ENCODE measurements at regions not wholly inside any gene's neighbourhood (a gene's known extent, or its start where the extent isn't known, plus 50 kb on each side); places are given as distances from the start of the nearest gene placed in this dataset.

DNA sequence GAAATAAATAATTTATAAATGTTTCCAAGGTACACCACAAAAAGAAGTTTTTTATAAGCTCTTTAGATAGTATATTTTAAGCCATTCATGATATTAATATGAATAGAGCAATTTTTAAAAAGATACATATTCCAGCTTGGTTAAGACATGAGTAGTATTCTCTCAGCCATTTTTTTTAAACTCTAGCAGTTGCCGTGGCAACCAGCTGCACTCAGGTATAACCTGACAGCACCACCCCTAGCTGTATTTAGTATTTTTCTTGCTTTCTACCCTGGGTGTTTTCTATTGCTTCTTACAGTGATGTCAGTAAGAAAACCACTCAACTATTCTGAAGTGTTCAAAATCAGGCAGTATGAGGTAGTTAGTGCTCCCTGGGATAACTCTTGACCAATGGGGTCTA is 496.3 kb upstream of the CNTN3 start:
- H3K4me3 ChIP-seq (replicated peaks; ENCODE audit: low read depth, low read length), result no peak overlapping the region
- TF ChIP-seq, protein P1, sequence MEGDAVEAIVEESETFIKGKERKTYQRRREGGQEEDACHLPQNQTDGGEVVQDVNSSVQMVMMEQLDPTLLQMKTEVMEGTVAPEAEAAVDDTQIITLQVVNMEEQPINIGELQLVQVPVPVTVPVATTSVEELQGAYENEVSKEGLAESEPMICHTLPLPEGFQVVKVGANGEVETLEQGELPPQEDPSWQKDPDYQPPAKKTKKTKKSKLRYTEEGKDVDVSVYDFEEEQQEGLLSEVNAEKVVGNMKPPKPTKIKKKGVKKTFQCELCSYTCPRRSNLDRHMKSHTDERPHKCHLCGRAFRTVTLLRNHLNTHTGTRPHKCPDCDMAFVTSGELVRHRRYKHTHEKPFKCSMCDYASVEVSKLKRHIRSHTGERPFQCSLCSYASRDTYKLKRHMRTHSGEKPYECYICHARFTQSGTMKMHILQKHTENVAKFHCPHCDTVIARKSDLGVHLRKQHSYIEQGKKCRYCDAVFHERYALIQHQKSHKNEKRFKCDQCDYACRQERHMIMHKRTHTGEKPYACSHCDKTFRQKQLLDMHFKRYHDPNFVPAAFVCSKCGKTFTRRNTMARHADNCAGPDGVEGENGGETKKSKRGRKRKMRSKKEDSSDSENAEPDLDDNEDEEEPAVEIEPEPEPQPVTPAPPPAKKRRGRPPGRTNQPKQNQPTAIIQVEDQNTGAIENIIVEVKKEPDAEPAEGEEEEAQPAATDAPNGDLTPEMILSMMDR (IDR thresholded peaks at IDR 0.05; ENCODE audit: low read depth, low read length, missing control alignments), result no peak
- DNase-seq (ENCODE audit: extremely low read depth, low read depth), result no peak

DNA sequence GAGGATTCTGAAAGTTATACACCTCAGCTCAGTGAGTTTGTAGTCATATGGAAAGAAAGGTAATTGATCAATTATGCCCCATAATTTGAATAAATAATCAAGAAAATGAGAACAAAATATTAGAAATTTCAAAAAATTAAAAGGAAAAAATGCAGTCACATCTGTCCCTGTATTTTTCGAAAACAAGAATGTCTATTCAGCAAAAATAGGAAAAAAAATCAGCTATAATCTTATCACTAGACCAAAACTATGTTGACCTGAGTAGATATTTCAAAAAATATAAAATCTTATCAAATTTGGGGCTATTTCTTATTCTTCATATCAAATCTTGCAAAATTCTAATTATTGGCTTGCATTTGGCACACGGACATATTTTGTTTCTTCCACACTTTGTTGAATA is 501.2 kb upstream of the CNTN3 start:
- TF ChIP-seq, protein P1 (IDR thresholded peaks at IDR 0.05; ENCODE audit: low read depth, low read length, missing control alignments), result no peak
- DNase-seq (ENCODE audit: extremely low read depth, low read depth), result no peak
- H3K4me3 ChIP-seq (replicated peaks; ENCODE audit: low read depth, low read length), result no peak overlapping the region

DNA sequence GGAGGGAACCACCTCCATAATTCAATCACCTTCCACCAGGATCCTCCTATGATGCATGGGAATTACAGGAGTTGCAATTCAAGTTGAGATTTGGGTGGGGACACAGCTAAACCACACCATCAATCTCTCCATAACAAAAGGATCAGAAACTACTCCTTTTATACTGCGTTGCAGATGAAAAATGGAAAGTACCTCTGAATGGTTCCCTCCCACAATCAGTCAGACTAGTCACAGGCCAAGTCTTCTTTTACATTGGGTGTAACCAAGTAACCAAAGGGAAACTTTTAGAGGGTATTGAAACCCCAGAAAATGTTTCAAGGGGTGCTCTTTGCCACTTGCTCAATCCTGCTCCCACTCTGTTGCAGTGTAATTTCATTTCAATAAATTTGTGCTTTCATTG is 504.3 kb upstream of the CNTN3 start:
- TF ChIP-seq, protein P1 (IDR thresholded peaks at IDR 0.05; ENCODE audit: low read depth, low read length, missing control alignments), result no peak
- no peak overlapping the region for H3K4me3 ChIP-seq (replicated peaks; ENCODE audit: low read depth, low read length)
- DNase-seq (ENCODE audit: extremely low read depth, low read depth), result no peak

DNA sequence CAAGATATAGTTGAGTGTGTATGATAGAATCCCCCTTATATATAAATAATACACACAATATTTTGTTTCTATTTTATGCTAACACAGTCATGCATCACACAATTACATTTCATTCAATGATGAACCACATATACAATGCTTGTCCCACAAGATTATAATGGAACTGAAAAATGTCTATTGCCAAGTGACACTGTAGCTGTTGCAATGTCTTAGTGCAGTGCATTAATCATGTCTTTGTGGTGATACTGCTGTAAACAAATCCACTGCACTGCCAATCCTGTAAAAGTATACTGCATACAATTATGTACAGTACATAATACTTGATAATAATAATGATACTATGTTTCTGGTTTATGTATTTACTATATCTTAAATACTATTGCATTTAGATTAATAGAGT is 512.1 kb upstream of the CNTN3 start:
- TF ChIP-seq, protein P1 (IDR thresholded peaks at IDR 0.05; ENCODE audit: low read depth, low read length, missing control alignments), result no peak
- no peak overlapping the region for H3K4me3 ChIP-seq (replicated peaks; ENCODE audit: low read depth, low read length)
- DNase-seq (ENCODE audit: extremely low read depth, low read depth), result no peak

DNA sequence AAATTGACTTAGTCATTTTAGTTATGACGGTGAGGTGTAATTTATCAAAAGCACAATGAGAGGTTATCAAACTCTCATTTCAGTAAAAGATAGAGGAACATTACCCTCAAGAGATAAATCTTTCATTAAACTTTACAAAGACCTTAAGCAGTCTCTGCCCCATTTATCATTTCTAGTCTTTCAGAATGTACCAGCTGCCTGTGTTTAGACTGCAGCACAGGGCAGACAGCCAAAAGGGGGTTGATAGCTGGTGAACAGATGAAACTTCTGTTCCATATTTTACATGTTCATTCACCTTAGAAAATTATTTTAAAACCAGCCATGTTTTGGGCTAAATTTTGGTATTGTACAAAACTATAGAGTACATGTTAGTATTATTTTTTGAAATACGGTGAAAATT is 514.6 kb upstream of the CNTN3 start:
- DNase-seq (ENCODE audit: extremely low read depth, low read depth), result no peak
- no peak overlapping the region for H3K4me3 ChIP-seq (replicated peaks; ENCODE audit: low read depth, low read length)
- TF ChIP-seq, protein P1 (IDR thresholded peaks at IDR 0.05; ENCODE audit: low read depth, low read length, missing control alignments), result no peak

DNA sequence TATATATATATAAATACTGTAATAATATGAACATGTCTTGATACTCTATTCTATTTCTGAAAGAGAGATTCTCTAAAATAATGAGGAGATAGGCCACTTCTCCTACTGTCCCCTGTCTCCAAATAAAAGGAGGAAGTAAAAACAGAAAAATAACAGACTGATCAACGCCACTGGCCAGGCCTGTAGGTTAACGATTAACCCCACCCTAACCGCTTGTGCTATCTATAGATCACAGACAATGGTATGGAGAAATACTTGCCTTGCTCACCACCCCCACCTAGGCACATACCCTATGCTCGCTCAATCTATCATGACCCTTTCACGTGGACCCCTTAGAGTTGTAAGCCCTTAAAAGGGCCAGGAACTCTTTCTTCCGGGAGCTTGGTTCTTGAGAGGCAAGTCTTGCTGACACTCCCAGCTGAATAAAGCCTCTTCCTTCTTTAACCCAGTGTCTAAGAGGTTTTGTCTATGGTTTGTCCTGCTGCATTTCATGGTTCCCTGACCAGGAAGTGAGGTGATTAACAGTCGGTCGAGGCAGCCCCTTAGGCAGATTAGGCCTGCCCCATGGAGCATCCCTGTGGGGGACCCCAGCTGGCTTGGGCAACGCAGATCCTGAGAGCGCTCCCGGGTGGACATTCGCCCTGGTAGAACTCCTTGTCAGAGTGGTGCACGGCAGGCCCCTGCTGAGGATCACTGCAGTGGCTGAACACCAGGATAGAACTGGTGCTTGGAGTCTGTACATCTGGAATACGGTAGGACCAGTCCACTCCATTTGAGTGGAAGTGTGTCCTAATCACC is 521.8 kb upstream of the CNTN3 start:
- TF ChIP-seq, protein P1 (IDR thresholded peaks at IDR 0.05; ENCODE audit: low read depth, low read length, missing control alignments), result no peak
- H3K4me3 ChIP-seq (replicated peaks; ENCODE audit: low read depth, low read length), result no peak overlapping the region
- DNase-seq (ENCODE audit: extremely low read depth, low read depth), result no peak

DNA sequence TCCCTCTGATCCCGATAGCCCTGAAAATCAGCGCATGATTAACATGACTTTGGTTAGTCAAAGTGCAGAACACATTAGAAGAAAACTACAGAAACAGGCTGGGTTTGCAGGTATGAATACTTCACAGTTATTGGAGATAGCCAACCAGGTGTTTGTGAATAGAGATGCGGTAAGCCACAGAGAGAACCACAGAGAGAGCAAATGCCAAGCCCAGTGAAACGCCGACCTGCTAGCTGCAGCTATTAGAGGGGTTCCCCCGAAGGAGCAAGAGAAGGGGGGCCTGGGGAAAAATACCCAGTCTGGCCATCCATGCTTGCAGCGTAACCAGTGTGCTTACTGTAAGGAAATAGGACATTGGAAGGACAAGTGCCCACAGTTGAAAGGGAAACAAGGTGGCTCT is 523.9 kb upstream of the CNTN3 start:
- TF ChIP-seq, protein P1 (IDR thresholded peaks at IDR 0.05; ENCODE audit: low read depth, low read length, missing control alignments), result no peak
- no peak for DNase-seq (ENCODE audit: extremely low read depth, low read depth)
- no peak overlapping the region for H3K4me3 ChIP-seq (replicated peaks; ENCODE audit: low read depth, low read length)
